ENCODE measurements at regions not wholly inside any gene's neighbourhood (a gene's known extent, or its start where the extent isn't known, plus 50 kb on each side); places are given as distances from the start of the nearest gene placed in this dataset.

- DNase-seq (ENCODE audit: low spot score): no peak
Measured at GRCh38 chr3:76694063-76694462, 345.8 kb upstream of the ROBO2 start.

DNA sequence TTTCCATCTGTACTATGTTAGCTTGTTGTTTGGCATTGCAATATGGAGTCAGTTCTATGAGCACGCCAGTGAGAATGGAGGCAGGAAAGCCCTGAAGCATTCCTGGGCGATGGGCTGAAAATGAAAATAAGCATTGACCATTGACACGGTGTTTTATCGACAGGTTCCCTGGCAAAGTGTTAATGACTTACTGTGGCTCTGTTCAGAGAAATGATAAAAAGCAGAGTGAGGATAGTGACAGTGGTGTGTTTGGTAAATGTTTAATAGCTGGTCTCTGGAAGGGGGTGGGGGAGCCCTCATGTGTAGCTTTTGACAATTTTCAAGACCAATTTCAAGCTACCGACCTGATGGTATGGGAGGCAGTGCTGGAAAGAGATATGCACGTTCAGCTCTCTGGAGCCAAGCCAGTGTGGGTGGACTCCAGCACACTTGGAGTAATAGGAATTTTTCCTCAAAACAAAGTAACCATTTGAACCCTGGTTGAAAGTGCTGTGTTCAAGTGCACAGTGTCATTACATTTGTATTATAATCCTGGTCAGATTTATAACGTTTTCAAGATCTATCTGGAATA, 341.7 kb upstream of the ROBO2 start:
- no peak for DNase-seq (ENCODE audit: low spot score)

GRCh38 chr3:76699846-76700245, 340.1 kb upstream of the ROBO2 start:
- DNase-seq (ENCODE audit: low spot score): no peak

- DNase-seq (ENCODE audit: low spot score): no peak
Measured at GRCh38 chr3:76700323-76700722, 339.6 kb upstream of the ROBO2 start.

- no peak for DNase-seq (ENCODE audit: low spot score)
Measured at GRCh38 chr3:76702676-76703075, 337.2 kb upstream of the ROBO2 start.

DNA sequence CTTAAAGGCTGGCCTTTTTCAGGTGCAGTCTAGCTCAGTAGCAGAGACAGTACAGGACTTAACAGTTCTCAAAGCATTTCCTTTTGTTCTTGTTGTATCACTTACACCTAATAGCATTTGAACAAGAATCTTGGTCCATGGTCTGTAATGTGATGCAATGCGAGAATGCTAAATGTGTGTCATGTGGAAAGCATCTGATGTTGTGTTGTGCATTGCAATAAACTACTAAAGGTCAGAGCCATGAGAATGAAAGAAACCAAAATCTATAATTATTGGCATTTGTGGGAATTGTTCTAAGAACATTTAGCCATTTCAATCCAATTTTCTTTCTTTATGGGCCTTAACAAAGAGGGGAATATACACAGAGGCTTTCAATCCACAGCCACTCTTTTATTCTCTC, 324.5 kb upstream of the ROBO2 start:
- DNase-seq (ENCODE audit: low spot score): no peak

DNA sequence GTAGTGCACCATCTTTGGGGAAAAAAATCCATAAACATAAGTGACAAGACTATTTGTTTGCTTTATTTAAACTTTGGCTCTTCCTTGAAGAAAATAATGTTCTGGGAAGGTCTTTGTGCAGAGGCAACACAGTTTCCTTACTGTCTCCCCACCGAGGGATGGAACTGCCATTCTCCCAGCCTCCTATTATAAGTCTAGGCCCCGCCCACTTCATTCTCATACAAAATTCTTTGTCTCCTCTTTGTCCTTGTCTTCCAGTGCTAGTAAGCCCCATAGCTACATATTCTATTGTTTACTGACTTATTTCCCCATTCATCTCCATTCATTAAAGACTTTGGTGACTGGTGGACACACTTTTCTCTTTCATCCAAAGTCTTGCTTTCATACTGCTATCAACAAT, 316.5 kb upstream of the ROBO2 start:
- DNase-seq (ENCODE audit: low spot score): no peak

GRCh38 chr3:76724075-76724474, 315.8 kb upstream of the ROBO2 start:
- DNase-seq (ENCODE audit: low spot score): no peak

DNA sequence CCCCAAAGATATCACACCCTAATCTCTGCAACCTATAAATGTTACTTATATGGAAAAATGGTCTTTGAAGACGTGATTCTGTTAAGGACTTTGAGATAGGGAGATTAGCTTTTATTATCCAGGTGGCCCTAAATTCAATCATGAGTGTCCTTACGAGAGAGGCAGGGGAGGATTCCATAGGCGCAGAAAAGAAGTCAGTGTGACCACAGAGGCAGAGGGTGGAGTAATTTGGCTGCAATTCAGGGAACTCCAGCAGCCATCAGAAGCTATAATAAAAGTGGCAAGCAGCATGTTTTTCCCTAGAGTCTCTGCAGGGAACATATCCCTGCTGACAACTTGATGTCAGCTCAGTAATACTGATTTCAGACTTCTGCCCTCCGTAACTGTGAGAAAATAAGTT, 315.2 kb upstream of the ROBO2 start:
- no peak for DNase-seq (ENCODE audit: low spot score)

GRCh38 chr3:76726034-76726433, 313.9 kb upstream of the ROBO2 start:
- no peak for DNase-seq (ENCODE audit: low spot score)

- DNase-seq (ENCODE audit: low spot score): no peak
Measured at GRCh38 chr3:76728426-76728825, 311.5 kb upstream of the ROBO2 start.

DNA sequence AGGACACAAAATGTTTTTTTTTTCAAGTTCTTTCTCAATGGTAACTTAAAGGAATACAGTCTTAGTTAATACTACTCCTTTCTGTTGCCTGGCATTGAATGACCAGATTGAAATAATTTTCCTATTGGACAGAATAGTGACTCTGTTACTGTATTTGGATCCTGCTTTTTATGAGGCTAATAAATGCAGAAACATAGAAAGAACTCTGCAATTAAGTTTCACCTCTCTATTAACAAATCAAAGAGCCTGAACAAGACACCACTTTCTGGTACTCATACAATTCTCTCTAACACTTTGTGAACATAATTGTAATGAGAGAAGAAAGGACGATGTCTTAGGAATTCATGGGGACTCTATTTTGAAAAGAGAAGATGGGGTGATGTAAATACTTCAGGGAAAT, 308.4 kb upstream of the ROBO2 start:
- no peak for DNase-seq (ENCODE audit: low spot score)

DNA sequence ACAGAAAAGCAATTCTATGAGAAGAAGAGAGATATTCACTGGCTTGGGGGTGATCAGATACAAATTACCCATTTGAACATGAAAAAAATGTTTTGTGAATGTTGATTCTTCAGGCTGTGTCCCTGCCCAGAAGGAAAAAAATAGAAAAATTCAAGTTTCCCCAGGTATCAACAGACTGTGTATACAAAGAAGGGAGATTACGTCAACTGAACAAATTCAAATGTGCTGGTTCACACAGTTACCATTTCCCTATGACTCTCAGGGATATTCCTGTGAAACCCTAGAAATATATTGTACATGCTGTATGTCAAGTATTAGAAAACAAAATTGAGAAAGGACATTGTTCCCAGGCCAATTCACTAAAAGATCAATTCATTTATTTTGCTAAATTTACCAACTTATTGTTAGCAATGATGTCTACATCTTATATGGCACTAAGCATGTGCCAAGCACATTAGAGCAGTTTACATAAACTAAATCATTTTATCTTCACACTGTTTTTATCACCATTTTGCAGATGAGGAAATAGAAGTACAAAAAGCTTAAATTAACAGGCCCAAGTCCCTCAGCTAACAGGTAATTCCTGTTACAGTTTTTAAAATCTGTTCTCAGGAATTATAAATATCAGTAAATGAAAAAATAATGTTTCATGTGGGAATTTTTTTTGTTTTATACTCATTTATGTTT, 306.7 kb upstream of the ROBO2 start:
- no peak for DNase-seq (ENCODE audit: low spot score)

DNA sequence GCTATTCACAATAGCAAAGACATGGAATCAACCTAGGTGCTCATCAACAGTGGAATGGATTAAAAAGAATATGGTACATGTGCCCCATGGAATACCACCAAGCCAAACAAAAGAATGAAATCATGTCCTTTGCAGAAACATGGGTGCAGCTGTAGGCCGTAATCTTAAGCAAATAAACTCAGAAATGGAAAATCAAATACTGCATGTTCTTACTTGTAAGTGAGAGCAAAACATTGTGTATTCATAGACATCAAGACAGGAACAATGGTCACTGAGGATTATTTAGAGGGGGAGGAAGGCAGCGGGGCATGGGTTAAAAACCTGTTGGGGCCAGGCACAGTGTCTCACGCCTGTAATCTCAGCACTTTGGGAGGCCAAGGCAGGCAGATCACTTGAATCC, 304.7 kb upstream of the ROBO2 start:
- no peak for DNase-seq (ENCODE audit: low spot score)

- no peak for DNase-seq (ENCODE audit: low spot score)
Measured at GRCh38 chr3:76753599-76753998, 286.3 kb upstream of the ROBO2 start.

DNA sequence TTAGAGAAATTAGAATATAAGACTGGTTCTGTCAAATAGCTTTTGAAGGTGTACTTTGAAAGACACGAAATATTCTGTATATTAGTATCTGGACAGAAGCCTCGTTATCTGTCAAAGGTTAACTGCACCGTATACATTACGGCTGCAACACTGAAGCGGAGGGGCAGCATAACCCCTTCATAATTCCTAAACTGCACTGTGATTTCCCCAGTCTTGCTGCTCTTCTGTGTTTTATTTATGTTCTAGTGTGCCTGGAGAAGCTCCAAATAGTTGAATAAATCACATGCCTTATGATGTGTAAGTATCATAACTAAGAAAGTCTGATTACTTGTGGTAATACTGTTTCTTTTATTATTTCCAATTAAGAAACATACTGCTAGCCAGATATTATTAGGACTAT, 285.7 kb upstream of the ROBO2 start:
- DNase-seq (ENCODE audit: low spot score): no peak

DNA sequence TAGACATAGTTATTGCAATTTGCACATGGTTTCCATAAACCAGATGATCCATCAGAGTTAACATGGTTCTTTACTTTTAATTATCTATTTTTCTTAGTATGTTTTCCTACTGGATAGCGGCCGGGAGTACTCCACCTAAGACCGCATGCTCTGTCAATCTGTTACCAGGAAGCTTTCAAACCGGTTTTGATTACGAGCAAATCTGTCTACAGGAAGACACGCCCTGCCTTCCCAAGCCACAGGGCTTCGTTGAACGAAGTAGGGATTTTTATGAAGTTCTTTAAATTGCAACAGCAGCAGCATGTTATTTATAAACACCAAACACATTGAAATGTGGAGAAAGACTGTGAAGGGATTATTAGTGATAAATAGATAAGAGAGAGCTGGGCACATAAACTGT, 283.3 kb upstream of the ROBO2 start:
- no peak for DNase-seq (ENCODE audit: low spot score)

DNA sequence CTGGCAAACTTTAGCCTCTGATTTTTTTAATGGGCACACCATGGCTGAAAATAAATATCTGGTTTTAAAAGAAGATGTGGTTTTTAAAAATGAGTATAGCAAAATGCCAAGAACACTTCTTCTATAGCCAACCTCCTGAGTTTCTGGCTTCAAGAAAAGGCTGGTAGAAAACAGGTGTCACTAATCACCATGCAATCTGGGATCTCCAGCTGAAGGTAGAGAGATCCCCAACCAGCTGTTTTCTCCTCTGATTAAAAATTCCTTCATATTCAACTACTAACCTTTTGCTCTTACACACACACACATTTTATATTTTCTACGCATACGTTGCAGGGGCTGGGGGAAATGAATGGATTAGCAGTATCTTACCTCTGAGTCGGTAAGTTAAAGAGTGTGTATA, 279.6 kb upstream of the ROBO2 start:
- no peak for DNase-seq (ENCODE audit: low spot score)

DNA sequence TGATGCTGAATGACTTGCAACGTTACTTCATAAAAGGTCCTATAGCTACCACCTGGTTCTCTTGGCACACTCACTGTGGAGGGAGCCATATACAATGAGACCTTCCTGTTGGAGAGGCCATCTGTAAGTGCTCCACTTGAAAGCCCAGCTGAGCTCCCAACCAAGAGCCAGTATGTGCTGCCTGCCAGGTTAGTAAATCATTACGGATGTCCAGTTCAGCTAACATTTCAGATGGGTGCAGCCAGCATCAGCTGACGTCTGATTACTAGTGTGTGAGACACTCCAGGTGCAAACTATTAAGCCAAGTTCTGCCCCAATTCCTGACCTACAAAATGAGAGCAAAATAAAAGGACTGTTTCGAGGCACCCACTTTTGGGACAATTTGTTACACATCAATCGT, 274.4 kb upstream of the ROBO2 start:
- DNase-seq (ENCODE audit: low spot score): no peak

GRCh38 chr3:76768912-76769311, 271.0 kb upstream of the ROBO2 start:
- DNase-seq (ENCODE audit: low spot score): no peak

- DNase-seq (ENCODE audit: low spot score): no peak
Measured at GRCh38 chr3:76776927-76777326, 263.0 kb upstream of the ROBO2 start.

DNA sequence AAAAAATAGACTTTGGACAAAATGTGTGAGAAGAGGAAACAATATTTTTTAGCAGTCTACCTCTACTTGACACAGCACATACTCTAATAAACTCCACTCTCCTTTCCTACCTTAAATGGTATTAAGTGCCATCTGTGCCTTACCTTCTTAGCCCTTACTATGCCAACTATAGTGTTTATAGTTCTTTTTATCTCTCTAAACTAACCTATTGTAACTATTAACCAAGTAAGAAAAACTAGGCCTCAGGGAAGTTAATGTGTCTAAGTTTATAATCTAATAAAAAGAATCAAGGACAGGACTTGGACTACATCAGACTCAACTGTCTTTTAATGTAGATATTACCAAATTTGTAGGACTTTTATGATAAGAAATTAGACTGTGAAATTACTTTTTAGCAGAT, 251.7 kb upstream of the ROBO2 start:
- no peak for DNase-seq (ENCODE audit: low spot score)

DNA sequence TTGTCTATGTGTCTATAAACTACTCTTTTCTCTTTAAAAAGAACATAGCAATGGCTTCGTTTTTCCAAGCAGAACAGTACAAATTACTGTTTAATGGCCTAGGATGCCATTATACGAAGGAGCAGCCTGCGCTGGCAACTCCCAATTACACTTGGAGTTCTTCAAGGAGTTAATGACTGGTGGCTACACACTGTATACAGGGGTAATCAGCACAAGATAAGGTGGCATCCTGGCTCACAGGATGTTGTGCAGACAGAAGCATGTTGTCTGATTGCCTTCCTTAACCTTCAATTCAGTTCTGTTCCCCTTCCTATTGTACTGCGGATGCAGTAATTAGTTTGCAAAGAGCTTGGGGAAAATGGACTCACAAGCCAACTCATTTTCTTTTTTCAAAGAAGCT, 250.7 kb upstream of the ROBO2 start:
- DNase-seq (ENCODE audit: low spot score): no peak

DNA sequence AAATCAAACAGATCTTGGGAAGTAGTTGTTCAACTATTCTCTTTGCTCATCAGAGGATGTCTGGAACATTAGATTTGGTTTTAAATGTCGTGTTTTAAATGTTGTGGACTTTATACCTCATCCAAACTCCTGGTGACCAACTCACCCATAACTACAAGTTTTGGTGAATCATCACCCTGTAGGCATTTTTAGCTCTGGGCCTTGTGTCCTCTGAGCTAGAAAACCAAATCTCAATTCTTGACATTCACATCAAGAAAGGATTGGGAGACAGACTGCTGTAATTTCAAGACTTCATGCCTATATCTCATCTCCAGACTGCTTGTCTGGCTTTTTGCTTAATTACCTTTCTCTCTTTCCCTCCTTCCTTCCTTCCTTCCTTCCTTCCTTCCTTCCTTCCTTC, 228.5 kb upstream of the ROBO2 start:
- DNase-seq (ENCODE audit: low spot score): no peak
